ENCODE measurements at regions not wholly inside any gene's neighbourhood (a gene's known extent, or its start where the extent isn't known, plus 50 kb on each side); places are given as distances from the start of the nearest gene placed in this dataset.

- DNase-seq (ENCODE audit: low spot score), result no peak
Measured at GRCh38 chr1:172887162-172887561, 163.6 kb downstream of the TNFSF18 start.

- no peak for DNase-seq (ENCODE audit: low spot score)
Measured at GRCh38 chr1:172893146-172893841, 157.4 kb downstream of the TNFSF18 start.

- DNase-seq (ENCODE audit: low spot score), result no peak
Measured at GRCh38 chr1:172894349-172895049, 156.2 kb downstream of the TNFSF18 start.

- DNase-seq (ENCODE audit: low spot score), result no peak
Measured at GRCh38 chr1:172895050-172895460, 155.7 kb downstream of the TNFSF18 start.

GRCh38 chr1:172895761-172896160 lies 155.0 kb downstream of the TNFSF18 start:
- DNase-seq (ENCODE audit: low spot score), result no peak

GRCh38 chr1:172897738-172898137 lies 153.0 kb downstream of the TNFSF18 start:
- no peak for DNase-seq (ENCODE audit: low spot score)

- no peak for DNase-seq (ENCODE audit: low spot score)
Measured at GRCh38 chr1:172898866-172899265, 151.9 kb downstream of the TNFSF18 start.

- DNase-seq (ENCODE audit: low spot score), result no peak
Measured at GRCh38 chr1:172900376-172900997, 150.3 kb downstream of the TNFSF18 start.

- DNase-seq (ENCODE audit: low spot score), result no peak
Measured at GRCh38 chr1:172902200-172902599, 148.5 kb downstream of the TNFSF18 start.

- DNase-seq (ENCODE audit: low spot score), result peak; percentile 41
Measured at GRCh38 chr1:172902861-172903381, 147.8 kb downstream of the TNFSF18 start.

- DNase-seq (ENCODE audit: low spot score), result no peak
Measured at GRCh38 chr1:172903581-172904220, 147.0 kb downstream of the TNFSF18 start.

- no peak for DNase-seq (ENCODE audit: low spot score)
Measured at GRCh38 chr1:172905452-172905851, 145.3 kb downstream of the TNFSF18 start.

- peak; percentile 70 for DNase-seq (ENCODE audit: low spot score)
Measured at GRCh38 chr1:172906778-172907592, 143.8 kb downstream of the TNFSF18 start.

GRCh38 chr1:172907834-172908326 lies 142.9 kb downstream of the TNFSF18 start:
- DNase-seq (ENCODE audit: low spot score), result no peak

- no peak for DNase-seq (ENCODE audit: low spot score)
Measured at GRCh38 chr1:172909606-172910326, 141.0 kb downstream of the TNFSF18 start.

GRCh38 chr1:172912765-172913260 lies 137.9 kb downstream of the TNFSF18 start:
- no peak for DNase-seq (ENCODE audit: low spot score)

- DNase-seq (ENCODE audit: low spot score), result no peak
Measured at GRCh38 chr1:172914501-172915144, 136.1 kb downstream of the TNFSF18 start.

- no peak for DNase-seq (ENCODE audit: low spot score)
Measured at GRCh38 chr1:172915271-172915670, 135.5 kb downstream of the TNFSF18 start.

- no peak for DNase-seq (ENCODE audit: low spot score)
Measured at GRCh38 chr1:172916116-172916515, 134.6 kb downstream of the TNFSF18 start.

GRCh38 chr1:172917972-172918371 lies 132.8 kb downstream of the TNFSF18 start:
- DNase-seq (ENCODE audit: low spot score), result peak; percentile 95

Measured in RKO (cell line).